Spleen (tissue), 7 donors: ENCODE measurements at regions not wholly inside any gene's neighbourhood (a gene's known extent, or its start where the extent isn't known, plus 50 kb on each side); places are given as distances from the start of the nearest gene placed in this dataset.

ENCODE experiments used
- CTCF ChIP-seq, 11 experiments: fragments of 200-600 bp in 7 of 11; fragments of 450-650 bp in 4 of 11; sonication (generic) in 4 of 11; IDR thresholded peaks in 8 of 11; conservative IDR thresholded peaks in 3 of 11; 1 replicate in 7 of 11; 2 replicates in 4 of 11; pipeline versions ENCODE4 v1.4.0 to v1.8.0; 2016 to 2021; ENCODE audit warnings: antibody characterized with exemption in 11 of 11, inconsistent platforms in 4 of 11, mild to moderate bottlenecking in 1 of 11
- POLR2A ChIP-seq, 3 donors: fragments of 450-650 bp; IDR thresholded peaks; one replicate each; pipeline ENCODE4 v1.5.1; 2017; ENCODE audit warnings: antibody characterized with exemption in 3 of 3, mild to moderate bottlenecking in 1 of 3
- donor health status: DM: no; HTN: no; CAD: no; lungs with moderate emphysema.
- donor health status: DM: no; HTN: no; CAD: no.
- donor health status: DM: no; HTN: no; CAD: no.

- TF ChIP-seq CTCF (IDR thresholded peaks at IDR 0.05 in 8 of 11, conservative IDR thresholded peaks at IDR 0.05 in 3 of 11) (no peak), POLR2A (IDR thresholded peaks at IDR 0.05) (no peak)
Observed at GRCh38 chr15:37339437-37339836, 239.1 kb upstream of the MEIS2 start.
